Keratinocyte (primary cell): ENCODE measurements at regions not wholly inside any gene's neighbourhood (a gene's known extent, or its start where the extent isn't known, plus 50 kb on each side); places are given as distances from the start of the nearest gene placed in this dataset.

Source experiments
- DNase-seq: peaks from one replicate; pipeline ENCODE4 v3.0.0-alpha.2; 2011; ENCODE audit warnings: low read depth, missing footprints, low spot score
- FAIRE-seq: peaks from 2 replicates; lab custom pipeline; 2011; peaks lifted over from hg19 to GRCh38; lab: Jason Lieb, UNC
- H2AFZ ChIP-seq: 2 replicates; pipeline ENCODE4 v1.6.0; 2012; ENCODE audit warnings: low read length, control low read depth, inconsistent platforms; ENCODE audit not compliant: control insufficient read depth
- H3K27ac ChIP-seq: 2 replicates; pipeline ENCODE4 v1.5.1; 2011; ENCODE audit warnings: low read length; ENCODE audit not compliant: control insufficient read depth, insufficient read depth
- H3K27me3 ChIP-seq: 3 replicates; pipeline ENCODE4 v1.6.0; 2011; ENCODE audit warnings: low read length; ENCODE audit not compliant: control insufficient read depth, insufficient read depth; ENCODE audit errors: extremely low read depth
- H3K36me3 ChIP-seq, 2 experiments: 2 replicates in 1 of 2; 3 replicates in 1 of 2; pipeline ENCODE4 v1.5.1; 2011; ENCODE audit warnings: low read length in 2 of 2, mild to moderate bottlenecking in 1 of 2; ENCODE audit not compliant: control insufficient read depth in 2 of 2, insufficient read depth in 2 of 2; ENCODE audit errors: extremely low read depth in 1 of 2
- H3K4me1 ChIP-seq: 3 replicates; pipeline ENCODE4 v1.5.1; 2011; ENCODE audit warnings: low read length; ENCODE audit not compliant: control insufficient read depth, insufficient read depth; ENCODE audit errors: extremely low read depth
- H3K4me2 ChIP-seq: 3 replicates; pipeline ENCODE4 v1.6.0; 2011; ENCODE audit warnings: low read depth, low read length; ENCODE audit not compliant: control insufficient read depth, insufficient read depth; ENCODE audit errors: extremely low read depth
- H3K4me3 ChIP-seq, 3 experiments: fragments of 200-600 bp in 1 of 3; sonication (generic) in 1 of 3; 2 replicates in 2 of 3; 3 replicates in 1 of 3; pipeline ENCODE4 v1.5.1; 2011 to 2016; ENCODE audit warnings: low read length in 3 of 3, mild to moderate bottlenecking in 3 of 3, control low read depth in 2 of 3, inconsistent platforms in 1 of 3, low read depth in 1 of 3, mixed read lengths in 1 of 3, mixed run types in 1 of 3, moderate library complexity in 1 of 3; ENCODE audit not compliant: control insufficient read depth in 2 of 3, insufficient read depth in 2 of 3; ENCODE audit errors: extremely low read depth in 1 of 3
- H3K79me2 ChIP-seq: 2 replicates; pipeline ENCODE4 v1.6.0; 2012; ENCODE audit warnings: low read length; ENCODE audit not compliant: control insufficient read depth, insufficient read depth
- H3K9ac ChIP-seq: 3 replicates; pipeline ENCODE4 v1.6.0; 2011; ENCODE audit warnings: low read length; ENCODE audit not compliant: control insufficient read depth, insufficient read depth; ENCODE audit errors: extremely low read depth
- H3K9me1 ChIP-seq: 3 replicates; pipeline ENCODE4 v1.6.0; 2011; ENCODE audit warnings: low read length; ENCODE audit not compliant: control insufficient read depth, insufficient read depth; ENCODE audit errors: extremely low read depth
- H3K9me3 ChIP-seq: 2 replicates; pipeline ENCODE4 v1.5.1; 2012; ENCODE audit warnings: low read depth, low read length; ENCODE audit not compliant: control insufficient read depth
- H4K20me1 ChIP-seq: 3 replicates; pipeline ENCODE4 v1.6.0; 2011; ENCODE audit warnings: low read length; ENCODE audit not compliant: control insufficient read depth, insufficient read depth; ENCODE audit errors: extremely low read depth
- EZH2 ChIP-seq: IDR thresholded peaks from one replicate; pipeline ENCODE4 v1.6.1; 2012; ENCODE audit warnings: inconsistent platforms, mild to moderate bottlenecking, low read length, moderate library complexity
- dilution Hi-C: fragments of 300-500 bp; cut with MboI; formaldehyde crosslinking; loops from one replicate; pipeline ENCODE4 v1.7.0; 2020; ENCODE audit warnings: low sequenced_read_pairs; ENCODE audit not compliant: extremely low pct_ligation_motif_present
- TF ChIP-seq, protein P1 (sequence below), 3 experiments: IDR thresholded peaks in 1 of 3; conservative IDR thresholded peaks in 1 of 3; optimal IDR thresholded peaks in 1 of 3; 2 replicates in 2 of 3; 3 replicates in 1 of 3; pipeline versions ENCODE3 to v1.5.1; 2011; ENCODE audit warnings: low read length in 3 of 3, mild to moderate bottlenecking in 3 of 3, moderate library complexity in 2 of 3, control low read depth in 1 of 3, inconsistent platforms in 1 of 3; ENCODE audit not compliant: insufficient read depth in 2 of 3; ENCODE audit errors: extremely low read depth in 1 of 3

DNA sequence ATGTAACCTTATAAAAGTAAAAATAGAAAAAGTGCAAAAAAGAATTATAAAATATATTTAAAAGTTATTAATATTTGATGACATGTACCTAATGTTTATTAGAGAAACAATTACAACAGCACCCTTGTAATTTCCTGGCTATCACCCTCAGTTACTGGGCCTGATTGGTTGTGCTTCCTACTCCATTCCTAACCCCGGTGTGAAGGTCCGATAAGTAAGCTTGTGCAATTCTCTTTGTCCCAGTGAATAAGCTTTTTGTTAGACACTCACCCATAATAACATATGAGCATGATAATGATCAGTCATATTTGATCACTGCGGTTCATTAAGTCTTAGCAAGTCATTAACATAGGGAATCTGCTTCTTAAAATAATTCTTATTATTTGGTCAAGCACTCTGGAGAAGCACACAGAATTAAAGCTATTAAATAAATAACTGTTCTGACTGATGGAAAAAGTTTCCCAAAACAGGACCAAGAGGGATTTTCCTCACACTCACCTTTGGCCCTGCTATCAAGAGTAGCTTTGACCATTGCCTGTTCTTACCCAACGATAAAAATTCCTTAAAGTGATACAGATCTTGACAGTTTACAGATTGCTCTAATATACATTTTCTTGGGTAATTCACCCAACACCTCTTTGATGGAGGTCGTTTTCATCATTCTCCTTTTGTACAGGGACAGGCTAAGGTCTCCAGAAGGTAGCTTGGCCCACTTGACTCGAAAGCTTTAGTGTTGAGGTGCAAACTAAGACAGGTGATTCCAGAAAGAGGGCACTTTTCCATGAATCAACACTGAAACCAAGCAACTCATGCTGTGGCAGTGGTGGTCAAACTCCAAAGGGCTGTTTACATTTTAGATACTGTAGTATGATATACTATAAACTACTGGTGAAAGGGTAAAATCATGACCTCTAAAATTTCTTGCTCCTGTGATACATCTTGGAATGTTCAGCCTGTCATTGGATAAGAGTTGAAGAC lies 543.0 kb upstream of the KCNMB2 start:
- Histone ChIP-seq H3K9ac (no peak overlapping the region), H3K4me2 (no peak overlapping the region), H3K9me1 (no peaks in the 10 kb centered on the region), H3K9me3 (no peaks in the 10 kb centered on the region), H4K20me1 (no peaks in the 10 kb centered on the region), H3K27me3 (no peaks in the 10 kb centered on the region), H3K27ac (no peak overlapping the region), H2AFZ (no peak overlapping the region), H3K4me3 (no peak overlapping the region), H3K36me3 (no peaks in the 10 kb centered on the region), H3K4me1 (no peaks in the 10 kb centered on the region), H3K79me2 (no peaks in the 10 kb centered on the region)
- dilution Hi-C loops = no loop called here
- FAIRE-seq = no peak
- TF ChIP-seq EZH2 = no peak
- TF ChIP-seq, protein P1, sequence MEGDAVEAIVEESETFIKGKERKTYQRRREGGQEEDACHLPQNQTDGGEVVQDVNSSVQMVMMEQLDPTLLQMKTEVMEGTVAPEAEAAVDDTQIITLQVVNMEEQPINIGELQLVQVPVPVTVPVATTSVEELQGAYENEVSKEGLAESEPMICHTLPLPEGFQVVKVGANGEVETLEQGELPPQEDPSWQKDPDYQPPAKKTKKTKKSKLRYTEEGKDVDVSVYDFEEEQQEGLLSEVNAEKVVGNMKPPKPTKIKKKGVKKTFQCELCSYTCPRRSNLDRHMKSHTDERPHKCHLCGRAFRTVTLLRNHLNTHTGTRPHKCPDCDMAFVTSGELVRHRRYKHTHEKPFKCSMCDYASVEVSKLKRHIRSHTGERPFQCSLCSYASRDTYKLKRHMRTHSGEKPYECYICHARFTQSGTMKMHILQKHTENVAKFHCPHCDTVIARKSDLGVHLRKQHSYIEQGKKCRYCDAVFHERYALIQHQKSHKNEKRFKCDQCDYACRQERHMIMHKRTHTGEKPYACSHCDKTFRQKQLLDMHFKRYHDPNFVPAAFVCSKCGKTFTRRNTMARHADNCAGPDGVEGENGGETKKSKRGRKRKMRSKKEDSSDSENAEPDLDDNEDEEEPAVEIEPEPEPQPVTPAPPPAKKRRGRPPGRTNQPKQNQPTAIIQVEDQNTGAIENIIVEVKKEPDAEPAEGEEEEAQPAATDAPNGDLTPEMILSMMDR (optimal IDR thresholded peaks at IDR 0.05 in 1 of 3, IDR thresholded peaks at IDR 0.05 in 1 of 3, conservative IDR thresholded peaks at IDR 0.05 in 1 of 3; ENCODE audit: extremely low read depth in 1 of 3, insufficient read depth in 2 of 3, low read length in 3 of 3) = no peak
- no peak for DNase-seq

- no peak overlapping the region for H3K9ac ChIP-seq
- DNase-seq (no peak), FAIRE-seq (no peak)
- no peaks in the 10 kb centered on the region for H3K27me3 ChIP-seq
- TF ChIP-seq, protein P1 (optimal IDR thresholded peaks at IDR 0.05 in 1 of 3, IDR thresholded peaks at IDR 0.05 in 1 of 3, conservative IDR thresholded peaks at IDR 0.05 in 1 of 3; ENCODE audit: extremely low read depth in 1 of 3, insufficient read depth in 2 of 3, low read length in 3 of 3) = no peak
- TF ChIP-seq EZH2 = no peak
- H3K36me3 ChIP-seq = no peaks in the 10 kb centered on the region
- no peaks in the 10 kb centered on the region for H3K9me3 ChIP-seq
- no peak overlapping the region for H3K4me3 ChIP-seq
- no peaks in the 10 kb centered on the region for H4K20me1 ChIP-seq
- no peaks in the 10 kb centered on the region for H3K9me1 ChIP-seq
- no peak overlapping the region for H3K4me2 ChIP-seq
- H2AFZ ChIP-seq = no peak overlapping the region
- no peak overlapping the region for H3K27ac ChIP-seq
- dilution Hi-C loops = no loop called here
- no peaks in the 10 kb centered on the region for H3K4me1 ChIP-seq
- no peaks in the 10 kb centered on the region for H3K79me2 ChIP-seq
Observed at GRCh38 chr3:177994976-177995375, 541.3 kb upstream of the KCNMB2 start.
